Activated T-cell treated with anti-CD3 and anti-CD28 coated beads, Interleukin-2, amount 50 U/mL, for 24 hours (primary cell): ENCODE measurements at regions not wholly inside any gene's neighbourhood (a gene's known extent, or its start where the extent isn't known, plus 50 kb on each side); places are given as distances from the start of the nearest gene placed in this dataset.
"Not testable (repeated sequence)": the region's sequence is repeated elsewhere in the genome, so short reads cannot be mapped to it uniquely, and the experiment has no call there.

ENCODE experiments used
- DNase-seq: peaks from one replicate; pipeline ENCODE4 v3.0.0-alpha.2; 2020
- H3K27ac Mint-ChIP-seq: 2 replicates; pipeline ENCODE4 v1.8.0; 2020; ENCODE audit warnings: mild to moderate bottlenecking, mixed read lengths
- H3K27me3 Mint-ChIP-seq: 2 replicates; pipeline ENCODE4 v1.8.0; 2020; ENCODE audit warnings: mixed read lengths
- H3K36me3 Mint-ChIP-seq: 2 replicates; pipeline ENCODE4 v1.8.0; 2020; ENCODE audit warnings: low read depth, mixed read lengths
- H3K4me1 Mint-ChIP-seq: 2 replicates; pipeline ENCODE4 v1.8.0; 2020; ENCODE audit warnings: low read depth, mixed read lengths
- H3K4me3 Mint-ChIP-seq: 2 replicates; pipeline ENCODE4 v1.8.0; 2020; ENCODE audit warnings: mild to moderate bottlenecking, moderate library complexity, mixed read lengths
- H3K9me3 Mint-ChIP-seq: 2 replicates; pipeline ENCODE4 v1.8.0; 2020; ENCODE audit warnings: mixed read lengths

GRCh38 chr14:25440382-25440781, 390.4 kb upstream of the STXBP6 start:
- not testable (repeated sequence) for H3K27me3 Mint-ChIP-seq, H3K4me3 Mint-ChIP-seq, H3K27ac Mint-ChIP-seq, DNase-seq, H3K9me3 Mint-ChIP-seq, H3K4me1 Mint-ChIP-seq, H3K36me3 Mint-ChIP-seq

DNA sequence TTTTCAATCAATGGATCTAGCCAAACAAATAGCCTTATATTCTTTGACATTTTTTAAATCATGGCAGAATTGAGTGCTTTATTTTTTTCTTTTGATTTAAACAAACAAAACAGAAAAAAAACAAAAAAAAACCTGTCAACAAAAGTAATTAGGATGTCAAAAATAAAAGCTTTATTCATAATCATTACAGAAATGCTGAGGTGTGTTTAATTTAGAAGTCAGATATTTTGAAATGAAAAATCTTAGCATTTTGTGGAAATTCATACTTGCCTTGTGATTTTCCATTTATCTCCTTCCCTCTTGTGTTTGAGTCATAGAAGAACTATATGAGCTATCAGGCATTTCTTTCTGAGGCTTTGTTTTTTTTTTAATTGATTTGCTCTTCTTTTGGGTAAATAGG, 387.0 kb upstream of the STXBP6 start:
- Mint-ChIP-seq H3K9me3 (peaks cover 11% of the 10 kb centered on the region), H3K4me1 (no peaks in the 10 kb centered on the region), H3K36me3 (no peaks in the 10 kb centered on the region), H3K27ac (no peak overlapping the region), H3K4me3 (no peak overlapping the region), H3K27me3 (no peaks in the 10 kb centered on the region)
- no peak for DNase-seq

GRCh38 chr14:25436288-25436875, 386.4 kb upstream of the STXBP6 start:
- Mint-ChIP-seq H3K36me3 (no peaks in the 10 kb centered on the region), H3K4me3 (no peak overlapping the region), H3K27me3 (no peaks in the 10 kb centered on the region), H3K27ac (no peak overlapping the region), H3K9me3 (peaks cover 12% of the 10 kb centered on the region), H3K4me1 (no peaks in the 10 kb centered on the region)
- DNase-seq: no peak

GRCh38 chr14:25431211-25432076, 381.5 kb upstream of the STXBP6 start:
- Mint-ChIP-seq H3K4me3 (no peak overlapping the region), H3K27me3 (no peaks in the 10 kb centered on the region), H3K36me3 (no peaks in the 10 kb centered on the region), H3K9me3 (peaks cover 18% of the 10 kb centered on the region), H3K4me1 (no peaks in the 10 kb centered on the region), H3K27ac (no peak overlapping the region)
- no peak for DNase-seq

- Mint-ChIP-seq H3K4me3 (no peak overlapping the region), H3K9me3 (peaks cover 18% of the 10 kb centered on the region), H3K27ac (no peak overlapping the region), H3K36me3 (no peaks in the 10 kb centered on the region), H3K4me1 (no peaks in the 10 kb centered on the region), H3K27me3 (no peaks in the 10 kb centered on the region)
- DNase-seq: no peak
Observed at GRCh38 chr14:25430808-25431207, 380.9 kb upstream of the STXBP6 start.

DNA sequence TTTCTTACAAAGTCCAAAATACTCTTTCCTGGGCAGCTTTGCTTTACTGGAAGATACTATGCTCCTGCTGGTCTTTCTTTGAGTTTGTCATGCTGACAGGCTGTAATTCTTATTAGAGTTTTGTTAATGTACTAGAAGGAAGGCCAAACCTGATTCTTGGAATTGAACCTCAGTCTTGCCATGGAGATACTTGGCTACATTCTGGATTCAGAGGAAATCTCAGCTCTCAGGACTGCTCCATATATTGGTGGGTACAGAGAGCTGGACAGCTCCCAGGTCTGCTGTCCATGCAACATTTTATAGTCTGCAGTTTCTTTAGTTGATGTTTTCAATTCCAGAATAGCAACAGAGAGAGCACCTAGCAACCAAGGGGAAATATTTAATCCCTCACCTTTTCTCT, 363.1 kb upstream of the STXBP6 start:
- Mint-ChIP-seq H3K4me1 (no peaks in the 10 kb centered on the region), H3K27me3 (peaks cover 2% of the 10 kb centered on the region), H3K27ac (no peak overlapping the region), H3K9me3 (no peaks in the 10 kb centered on the region), H3K4me3 (no peak overlapping the region), H3K36me3 (no peaks in the 10 kb centered on the region)
- no peak for DNase-seq

DNA sequence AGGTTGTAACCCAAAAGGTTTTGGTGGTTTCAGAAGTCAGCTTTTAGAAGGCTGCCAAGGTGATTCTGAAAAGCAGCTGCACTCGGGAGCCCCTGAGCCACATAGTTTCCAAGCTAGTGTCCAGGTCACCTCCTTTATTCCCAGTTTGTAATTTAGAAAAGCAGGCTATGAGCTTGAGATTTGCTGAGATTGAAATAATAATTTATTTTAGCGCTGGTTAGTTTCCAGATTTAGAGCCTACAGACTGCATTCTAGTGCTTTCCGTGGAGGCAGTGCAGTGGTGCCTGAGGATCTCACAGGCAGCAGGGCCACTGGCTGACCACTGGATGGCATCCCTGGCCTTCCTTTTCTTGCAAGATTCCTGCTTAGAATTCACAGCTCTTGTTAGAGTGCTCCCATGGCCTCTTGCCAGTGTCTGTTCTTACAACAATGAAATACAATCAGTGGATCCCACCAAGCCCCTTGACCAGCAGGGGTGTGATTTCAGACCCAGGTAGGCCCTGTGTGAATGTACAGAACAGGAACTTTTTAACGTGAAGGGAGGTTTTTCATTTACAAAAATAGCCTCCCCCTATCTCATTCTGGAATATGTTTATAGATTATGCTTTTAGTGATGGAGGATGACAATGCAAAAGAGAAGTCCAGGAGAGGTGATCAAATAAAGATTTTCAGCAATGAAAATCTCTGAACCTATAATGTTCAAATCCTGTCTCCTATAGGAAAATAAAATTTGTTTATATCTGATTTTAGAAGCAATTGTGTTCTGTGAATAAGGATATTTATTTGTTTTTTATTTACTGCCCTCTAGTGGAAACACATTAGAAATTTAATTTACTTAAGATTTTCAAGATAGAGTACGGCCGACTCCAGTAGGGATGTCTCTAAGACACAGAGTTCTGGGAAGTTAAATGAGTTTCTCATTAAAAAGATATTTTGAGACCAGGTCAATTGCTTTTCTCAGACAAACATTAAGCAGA, 362.1 kb upstream of the STXBP6 start:
- no peak for DNase-seq
- H3K27me3 Mint-ChIP-seq: peaks cover 2% of the 10 kb centered on the region
- no peak overlapping the region for H3K27ac Mint-ChIP-seq
- no peak overlapping the region for H3K4me3 Mint-ChIP-seq
- no peaks in the 10 kb centered on the region for H3K36me3 Mint-ChIP-seq
- H3K9me3 Mint-ChIP-seq: no peaks in the 10 kb centered on the region
- H3K4me1 Mint-ChIP-seq: no peaks in the 10 kb centered on the region

- no peaks in the 10 kb centered on the region for H3K4me1 Mint-ChIP-seq
- H3K27ac Mint-ChIP-seq: no peak overlapping the region
- H3K9me3 Mint-ChIP-seq: no peaks in the 10 kb centered on the region
- no peak for DNase-seq
- no peaks in the 10 kb centered on the region for H3K27me3 Mint-ChIP-seq
- H3K4me3 Mint-ChIP-seq: no peak overlapping the region
- no peaks in the 10 kb centered on the region for H3K36me3 Mint-ChIP-seq
Observed at GRCh38 chr14:25406818-25407217, 356.9 kb upstream of the STXBP6 start.

- Mint-ChIP-seq H3K27me3 (peaks cover 3% of the 10 kb centered on the region), H3K36me3 (no peaks in the 10 kb centered on the region), H3K9me3 (no peaks in the 10 kb centered on the region), H3K4me1 (peaks cover 4% of the 10 kb centered on the region), H3K4me3 (no peak overlapping the region), H3K27ac (no peak overlapping the region)
- no peak for DNase-seq
Observed at GRCh38 chr14:25400607-25401206, 350.8 kb upstream of the STXBP6 start.

GRCh38 chr14:25396128-25396527, 346.2 kb upstream of the STXBP6 start:
- Mint-ChIP-seq H3K27ac (no peak overlapping the region), H3K4me3 (no peak overlapping the region), H3K36me3 (no peaks in the 10 kb centered on the region), H3K9me3 (peaks cover 2% of the 10 kb centered on the region), H3K4me1 (peaks cover 4% of the 10 kb centered on the region), H3K27me3 (peaks cover 3% of the 10 kb centered on the region)
- DNase-seq: no peak

- Mint-ChIP-seq H3K4me3 (no peak overlapping the region), H3K27me3 (peaks cover 2% of the 10 kb centered on the region), H3K27ac (no peak overlapping the region), H3K9me3 (peaks cover 2% of the 10 kb centered on the region), H3K36me3 (no peaks in the 10 kb centered on the region), H3K4me1 (peaks cover 4% of the 10 kb centered on the region)
- DNase-seq: no peak
Observed at GRCh38 chr14:25394791-25395391, 344.9 kb upstream of the STXBP6 start.

- Mint-ChIP-seq H3K36me3 (no peaks in the 10 kb centered on the region), H3K27me3 (no peaks in the 10 kb centered on the region), H3K4me1 (peaks cover 4% of the 10 kb centered on the region), H3K27ac (no peak overlapping the region), H3K9me3 (peaks cover 2% of the 10 kb centered on the region), H3K4me3 (no peak overlapping the region)
- DNase-seq: no peak
Observed at GRCh38 chr14:25394356-25394755, 344.4 kb upstream of the STXBP6 start.

GRCh38 chr14:25389948-25390347, 340.0 kb upstream of the STXBP6 start:
- Mint-ChIP-seq H3K36me3 (no peaks in the 10 kb centered on the region), H3K27ac (no peak overlapping the region), H3K4me3 (no peak overlapping the region), H3K27me3 (no peaks in the 10 kb centered on the region), H3K9me3 (peaks cover 2% of the 10 kb centered on the region), H3K4me1 (no peaks in the 10 kb centered on the region)
- no peak for DNase-seq

GRCh38 chr14:25381498-25381897, 331.6 kb upstream of the STXBP6 start:
- Mint-ChIP-seq H3K27ac (no peak overlapping the region), H3K27me3 (no peaks in the 10 kb centered on the region), H3K9me3 (no peaks in the 10 kb centered on the region), H3K36me3 (no peaks in the 10 kb centered on the region), H3K4me1 (no peaks in the 10 kb centered on the region), H3K4me3 (no peak overlapping the region)
- DNase-seq: no peak
